HG02973 (cell line): ENCODE measurements at regions not wholly inside any gene's neighbourhood (a gene's known extent, or its start where the extent isn't known, plus 50 kb on each side); places are given as distances from the start of the nearest gene placed in this dataset.
"Not testable (repeated sequence)": the region's sequence is repeated elsewhere in the genome, so short reads cannot be mapped to it uniquely, and the experiment has no call there.

Source experiments
- ATAC-seq: cut with Tn5 transposase; IDR thresholded peaks from one replicate; pipeline ENCODE4 v1.9.1; 2021; ENCODE audit warnings: moderate library complexity; ENCODE audit not compliant: unreplicated experiment

GRCh38 chr2:89795530-89795929, 1104.1 kb downstream of the RPIA start:
- not testable (repeated sequence) for ATAC-seq

DNA sequence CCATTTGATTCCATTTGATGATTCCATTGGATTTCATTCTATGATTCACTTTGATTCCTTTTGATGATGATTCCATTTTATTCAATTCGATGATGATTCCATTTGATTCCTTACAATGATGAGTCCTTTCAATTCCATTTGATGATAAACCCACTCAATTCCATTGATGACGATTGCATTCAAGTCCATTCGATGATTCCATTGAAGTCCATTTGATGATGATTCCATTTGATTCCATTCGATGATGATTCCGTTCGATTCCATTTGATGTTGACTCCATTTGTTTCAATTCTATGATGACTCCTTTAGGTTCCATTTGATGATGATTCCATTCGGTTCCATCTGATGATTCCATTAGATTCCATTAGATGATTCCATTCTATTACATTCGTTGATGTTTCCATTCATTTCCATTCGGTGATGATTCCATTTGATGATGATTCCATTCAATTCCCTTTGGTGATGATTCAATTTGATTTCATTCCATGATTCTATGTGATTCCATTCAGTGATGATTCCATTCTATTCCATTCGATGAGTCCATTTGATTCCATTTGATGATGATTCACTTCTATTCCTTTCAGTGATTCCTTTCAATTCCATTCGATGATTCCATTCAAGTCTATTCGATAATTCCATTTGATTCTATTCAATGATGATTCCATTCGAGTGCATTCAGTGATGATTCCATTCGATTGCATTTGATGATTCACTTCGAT, 1106.0 kb downstream of the RPIA start:
- no peak for ATAC-seq

DNA sequence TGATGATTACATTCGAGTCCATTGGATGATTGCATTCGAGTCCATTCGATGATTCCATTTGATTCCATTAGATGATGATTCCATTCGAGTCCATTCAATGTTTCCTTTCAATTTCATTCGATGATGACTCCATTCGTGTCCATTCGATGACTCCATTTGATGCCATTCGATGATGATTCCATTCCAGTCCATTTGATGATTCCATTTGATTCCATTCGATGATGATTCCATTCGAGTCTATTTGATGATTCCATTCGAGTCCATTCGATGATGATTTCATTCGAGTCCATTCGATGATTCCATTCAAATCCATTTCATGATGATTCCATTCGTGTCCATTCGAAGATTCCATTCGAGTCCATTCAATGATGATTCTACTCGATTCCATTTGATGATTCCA, 1109.7 kb downstream of the RPIA start:
- not testable (repeated sequence) for ATAC-seq

DNA sequence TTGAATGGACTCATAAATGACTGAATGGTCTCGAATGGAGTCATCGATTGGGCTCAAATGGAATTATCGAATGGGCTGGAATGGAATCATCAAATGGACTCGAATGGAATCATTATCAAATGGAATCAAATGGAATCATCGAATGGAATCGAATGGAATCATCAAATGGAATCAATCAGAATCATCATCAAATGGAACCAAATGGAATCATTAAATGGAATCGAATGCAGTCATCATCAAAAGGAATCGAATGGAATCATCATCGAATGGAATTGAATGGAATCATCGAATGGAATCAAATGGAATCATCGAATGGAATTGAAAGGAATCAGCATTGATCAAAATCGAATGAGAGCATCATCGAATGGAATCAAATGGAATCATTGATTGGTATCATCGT, 1114.9 kb downstream of the RPIA start:
- not testable (repeated sequence) for ATAC-seq

DNA sequence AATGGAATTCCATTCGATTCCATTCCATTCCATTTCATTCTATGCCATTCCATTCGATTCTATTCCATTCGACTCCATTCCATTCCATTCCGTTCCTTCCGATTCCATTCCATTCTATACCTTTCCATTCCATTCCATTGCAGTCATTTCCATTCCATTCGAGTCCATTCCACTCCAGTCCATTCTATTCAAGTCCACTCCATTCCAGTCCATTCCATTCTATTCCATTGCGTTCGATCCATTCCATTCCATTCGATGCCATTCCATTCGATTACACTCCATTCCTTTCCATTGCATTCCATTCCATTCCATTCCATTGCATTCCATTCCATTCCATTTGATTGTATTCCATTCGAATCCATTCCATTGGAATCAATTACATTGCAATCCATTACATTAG, 1119.8 kb downstream of the RPIA start:
- no peak for ATAC-seq

DNA sequence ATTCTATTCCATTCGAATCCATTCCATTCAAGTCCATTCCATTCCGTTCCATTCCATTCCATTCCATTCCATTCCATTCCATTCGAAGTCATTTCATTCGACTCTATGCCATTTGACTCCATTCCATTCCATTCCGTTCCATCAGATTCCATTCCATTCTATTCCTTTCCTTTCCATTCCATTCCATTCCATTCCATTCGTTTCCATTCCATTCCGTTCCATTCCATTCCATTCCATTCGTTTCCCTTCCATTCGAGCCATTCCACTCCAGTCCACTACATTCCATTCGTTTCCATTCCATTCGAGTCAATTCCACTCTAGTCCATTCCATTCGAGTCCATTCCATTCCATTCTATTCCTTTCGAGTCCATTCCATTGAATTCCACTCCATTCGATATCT, 1120.4 kb downstream of the RPIA start:
- not testable (repeated sequence) for ATAC-seq

- ATAC-seq = not testable (repeated sequence)
These were observed 1122.9 kb downstream of the RPIA start for GRCh38 chr2:89814359-89814758.

- ATAC-seq = no peak
These were observed 1127.4 kb downstream of the RPIA start for GRCh38 chr2:89818873-89819272.

DNA sequence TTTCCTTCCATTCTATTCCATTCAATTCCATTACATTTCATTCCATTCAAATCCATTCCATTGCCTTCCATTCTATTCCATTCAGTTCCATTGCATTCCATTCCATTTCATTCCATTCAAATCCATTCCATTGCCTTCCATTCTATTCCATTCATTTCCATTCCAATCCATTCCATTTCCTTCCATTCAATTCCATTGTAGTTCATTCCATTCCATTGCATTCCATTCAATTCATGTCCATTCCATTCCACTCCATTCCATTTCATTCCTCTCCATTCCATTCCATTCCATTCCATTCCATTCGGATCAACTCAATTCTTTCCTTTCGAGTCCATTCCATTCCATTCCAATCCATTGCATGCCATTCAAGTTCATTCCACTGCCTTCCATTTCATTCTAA, 1128.3 kb downstream of the RPIA start:
- ATAC-seq = no peak

DNA sequence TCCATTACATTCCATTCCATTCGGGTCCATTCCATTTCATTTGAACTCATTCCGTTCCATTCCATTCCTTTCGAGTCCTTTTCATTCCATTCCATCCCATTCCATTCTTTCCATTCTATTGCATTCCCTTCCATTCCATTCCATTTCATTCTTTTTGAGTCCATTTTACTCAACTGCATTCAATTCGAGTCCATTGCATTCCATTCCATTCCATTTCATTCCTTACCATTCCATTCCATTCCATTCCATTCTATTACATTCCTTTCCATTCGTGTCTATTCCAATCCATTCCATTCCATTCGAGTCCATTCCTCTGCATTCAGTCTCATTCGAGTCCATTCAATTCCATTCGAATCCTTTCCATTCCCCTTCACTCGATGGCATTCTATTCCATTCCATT, 1128.8 kb downstream of the RPIA start:
- ATAC-seq = no peak

DNA sequence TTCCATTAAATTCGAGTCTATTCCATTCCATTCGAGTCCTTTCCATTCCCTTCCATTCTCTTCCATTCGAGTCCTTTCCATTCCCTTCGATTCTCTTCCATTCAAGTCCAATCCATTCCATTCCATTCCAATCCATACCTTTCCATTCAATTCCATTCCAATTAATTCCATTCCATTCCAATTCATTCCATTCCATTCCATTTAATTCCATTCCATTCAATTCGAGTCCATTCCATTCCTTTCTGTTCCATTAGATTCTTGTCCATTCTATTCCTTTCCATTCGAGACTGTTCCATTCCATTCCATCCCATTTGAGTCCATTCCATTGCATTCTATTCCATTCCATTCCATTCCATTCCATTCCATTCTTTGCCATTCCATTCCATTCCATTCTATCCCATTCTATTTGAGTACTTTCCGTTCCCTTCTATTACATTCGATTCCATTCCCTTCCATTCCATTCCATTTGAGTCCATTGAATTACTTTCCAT, 1130.0 kb downstream of the RPIA start:
- ATAC-seq = no peak

DNA sequence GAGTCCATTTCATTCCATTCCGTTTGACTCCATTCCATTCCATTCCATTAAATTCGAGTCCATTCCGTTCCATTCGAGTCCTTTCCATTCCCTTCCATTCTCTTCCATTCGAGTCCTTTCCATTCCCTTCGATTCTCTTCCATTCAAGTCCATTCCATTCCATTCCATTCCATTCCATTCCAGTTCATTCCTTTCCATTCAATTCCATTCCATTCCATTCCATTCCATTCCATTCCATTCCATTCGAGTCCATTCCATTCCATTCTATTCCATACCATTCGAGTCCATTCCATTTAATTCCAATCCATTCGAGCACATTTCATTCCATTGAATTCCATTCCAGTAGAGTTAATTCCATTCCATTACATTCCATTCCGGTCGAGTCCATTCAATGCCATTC, 1130.9 kb downstream of the RPIA start:
- not testable (repeated sequence) for ATAC-seq

DNA sequence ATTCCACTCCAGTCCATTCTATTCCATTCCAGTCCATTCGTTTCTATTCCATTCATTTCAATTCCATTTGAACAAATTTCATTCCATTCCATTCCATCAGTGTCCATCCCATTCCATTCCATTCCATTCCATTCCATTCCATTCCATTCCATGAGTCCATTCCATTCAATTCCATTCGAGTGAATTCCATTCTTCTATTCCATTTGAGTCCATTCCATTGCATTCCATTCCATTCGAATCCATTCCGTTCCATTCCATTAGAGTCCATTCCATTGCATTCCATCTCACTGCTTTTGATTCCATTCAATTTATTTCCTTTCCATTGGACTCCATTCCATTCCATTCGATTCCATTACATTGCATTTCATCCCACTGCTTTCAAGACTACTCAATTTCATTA, 1132.1 kb downstream of the RPIA start:
- ATAC-seq = no peak

GRCh38 chr2:89825034-89825433, 1133.6 kb downstream of the RPIA start:
- no peak for ATAC-seq

DNA sequence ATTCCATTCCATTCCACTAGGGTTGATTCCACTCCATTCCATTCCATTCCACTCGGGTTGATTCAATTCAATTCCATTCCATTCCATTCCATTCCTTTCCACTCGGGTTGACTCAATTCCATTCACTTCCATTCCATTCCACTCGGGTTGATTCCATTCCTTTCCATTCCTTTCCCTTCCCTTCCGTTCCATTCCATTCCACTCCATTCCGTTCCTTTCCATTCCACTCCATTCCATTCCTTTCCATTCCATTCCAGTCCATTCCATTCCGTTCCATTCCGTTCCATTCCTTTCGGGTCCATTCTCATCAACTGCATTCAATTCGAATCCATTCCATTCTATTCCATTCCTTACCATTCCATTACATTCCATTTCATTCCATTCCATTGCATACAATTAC, 1135.3 kb downstream of the RPIA start:
- not testable (repeated sequence) for ATAC-seq

- not testable (repeated sequence) for ATAC-seq
These were observed 1136.4 kb downstream of the RPIA start for GRCh38 chr2:89827829-89828228.

DNA sequence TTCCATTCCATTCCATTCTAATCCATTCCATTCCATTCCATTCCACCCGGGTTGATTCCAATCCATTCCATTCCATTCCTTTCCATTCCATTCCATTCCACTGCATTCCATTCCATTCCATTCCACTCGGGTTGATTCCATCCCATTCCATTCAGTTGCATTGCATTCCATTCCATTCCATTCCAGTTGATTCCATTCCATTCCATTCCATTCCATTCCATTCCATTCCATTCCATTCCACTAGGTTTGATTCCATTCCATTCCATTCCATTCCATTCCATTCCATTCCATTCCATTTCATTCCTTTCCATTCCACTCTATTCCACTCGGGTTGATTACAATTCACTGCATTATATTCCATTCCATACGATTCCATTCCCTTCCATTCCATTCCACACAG, 1136.9 kb downstream of the RPIA start:
- ATAC-seq = not testable (repeated sequence)

DNA sequence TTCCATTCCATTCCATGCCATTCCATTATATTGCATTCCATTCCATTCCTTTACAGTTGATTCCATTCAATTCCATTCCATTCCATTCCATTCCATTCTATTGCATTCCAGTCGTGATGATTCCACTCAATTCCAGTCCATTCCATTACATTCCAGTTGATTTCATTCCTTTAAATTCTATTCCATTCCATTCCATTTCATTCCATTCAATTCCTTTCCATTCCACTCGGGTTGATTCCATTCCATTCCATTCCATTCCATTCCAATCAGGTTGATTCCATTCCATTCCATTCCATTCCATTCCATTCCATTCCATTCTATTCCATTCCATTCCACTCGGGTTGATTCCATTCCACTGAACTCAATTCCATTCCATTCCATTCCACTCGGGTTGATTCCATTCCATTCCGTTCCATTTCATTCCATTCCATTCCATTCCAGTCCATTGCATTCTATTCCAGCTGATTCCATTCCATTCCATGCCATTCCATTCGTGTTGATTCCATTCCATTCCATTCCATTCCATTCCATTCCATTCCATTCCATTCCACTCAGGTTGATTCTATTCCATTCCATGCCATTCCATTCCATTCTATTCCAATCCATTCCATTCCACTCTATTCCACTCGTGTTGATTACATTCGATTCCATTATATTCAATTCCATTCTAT, 1137.6 kb downstream of the RPIA start:
- ATAC-seq = peak; percentile 31

DNA sequence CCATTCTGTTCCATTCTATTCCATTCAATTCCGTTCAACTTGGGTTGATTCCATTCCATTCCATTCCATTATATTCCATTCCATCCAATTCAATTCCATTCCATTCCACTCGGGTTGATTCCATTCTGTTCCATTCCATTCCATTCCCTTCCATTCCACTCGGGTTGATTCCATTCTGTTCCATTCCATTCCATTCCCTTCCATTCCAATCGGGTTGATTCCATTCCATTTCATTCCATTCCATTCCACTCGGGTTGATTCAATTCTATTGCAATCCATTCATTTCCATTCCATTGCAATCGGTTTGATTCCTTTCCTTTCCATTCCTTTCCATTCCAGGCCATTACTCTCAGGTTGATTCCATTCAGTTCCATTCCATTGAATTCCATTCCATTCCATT, 1138.4 kb downstream of the RPIA start:
- no peak for ATAC-seq

- ATAC-seq = peak; percentile 31
These were observed 1139.1 kb downstream of the RPIA start for GRCh38 chr2:89830341-89831218.
